HG03432 (cell line): ENCODE measurements at regions not wholly inside any gene's neighbourhood (a gene's known extent, or its start where the extent isn't known, plus 50 kb on each side); places are given as distances from the start of the nearest gene placed in this dataset.

Experiments
- ATAC-seq: cut with Tn5 transposase; IDR thresholded peaks from one replicate; pipeline ENCODE4 v1.9.1; 2021; ENCODE audit warnings: mild to moderate bottlenecking, moderate library complexity; ENCODE audit not compliant: unreplicated experiment

- ATAC-seq = no peak
Observed at GRCh38 chr9:129254566-129255287, 76.7 kb upstream of the IER5L start.

GRCh38 chr9:129253803-129254381 is 75.8 kb upstream of the IER5L start:
- no peak for ATAC-seq

GRCh38 chr9:129252937-129253802 is 75.1 kb upstream of the IER5L start:
- ATAC-seq = no peak

GRCh38 chr9:129250786-129251185 is 72.7 kb upstream of the IER5L start:
- ATAC-seq = no peak

- no peak for ATAC-seq
Observed at GRCh38 chr9:129247285-129248153, 69.5 kb upstream of the IER5L start.

- no peak for ATAC-seq
Observed at GRCh38 chr9:129245276-129245675, 67.2 kb upstream of the IER5L start.

- no peak for ATAC-seq
Observed at GRCh38 chr9:129242971-129243561, 65.0 kb upstream of the IER5L start.

- no peak for ATAC-seq
Observed at GRCh38 chr9:129242191-129242941, 64.3 kb upstream of the IER5L start.

GRCh38 chr9:129241725-129242124 is 63.7 kb upstream of the IER5L start:
- no peak for ATAC-seq

GRCh38 chr9:129240581-129241211 is 62.6 kb upstream of the IER5L start:
- no peak for ATAC-seq

GRCh38 chr9:129239946-129240490 is 62.0 kb upstream of the IER5L start:
- ATAC-seq = no peak

- ATAC-seq = no peak
Observed at GRCh38 chr9:129237803-129238202, 59.7 kb upstream of the IER5L start.

- ATAC-seq = no peak
Observed at GRCh38 chr9:129237164-129237611, 59.1 kb upstream of the IER5L start.

GRCh38 chr9:129236441-129237145 is 58.5 kb upstream of the IER5L start:
- no peak for ATAC-seq

GRCh38 chr9:129235931-129236331 is 57.9 kb upstream of the IER5L start:
- no peak for ATAC-seq

GRCh38 chr9:129235041-129235930 is 57.2 kb upstream of the IER5L start:
- ATAC-seq = no peak

GRCh38 chr9:129234491-129234890 is 56.4 kb upstream of the IER5L start:
- ATAC-seq = no peak
